Neural cell (in vitro differentiated cells): ENCODE measurements at regions not wholly inside any gene's neighbourhood (a gene's known extent, or its start where the extent isn't known, plus 50 kb on each side); places are given as distances from the start of the nearest gene placed in this dataset.

Experiments
- H2AFZ ChIP-seq: fragments of 200-600, 300-800 bp; sonication (generic), shearing (Covaris generic); 2 replicates; pipeline ENCODE4 v1.6.0; 2014; ENCODE audit warnings: low read depth, mild to moderate bottlenecking, antibody characterized with exemption, low read length, moderate library complexity
- H3F3A ChIP-seq: fragments of 200-600 bp; shearing (Covaris generic); 2 replicates; pipeline ENCODE4 v1.6.1; 2016; ENCODE audit warnings: mild to moderate bottlenecking, moderate library complexity, mixed read lengths, antibody characterized with exemption, low read length; ENCODE audit not compliant: insufficient read depth, poor library complexity, severe bottlenecking
- H3K27ac ChIP-seq: fragments of 200-600, 300-800 bp; sonication (generic), shearing (Covaris generic); 2 replicates; pipeline ENCODE4 v1.5.1; 2014; ENCODE audit warnings: mild to moderate bottlenecking, low read length, moderate library complexity
- H3K27me3 ChIP-seq: fragments of 300-800, 200-600 bp; sonication (generic), shearing (Covaris generic); 2 replicates; pipeline ENCODE4 v1.6.0; 2014; ENCODE audit warnings: mild to moderate bottlenecking, low read depth, low read length, moderate library complexity; ENCODE audit not compliant: insufficient read depth
- H3K36me3 ChIP-seq: fragments of 300-800, 200-600 bp; sonication (generic), shearing (Covaris generic); 2 replicates; pipeline ENCODE4 v1.5.1; 2014; ENCODE audit warnings: mild to moderate bottlenecking, antibody characterized with exemption, low read length, moderate library complexity; ENCODE audit not compliant: insufficient read depth
- H3K4me2 ChIP-seq: fragments of 300-800, 200-600 bp; sonication (generic), shearing (Covaris generic); 2 replicates; pipeline ENCODE4 v1.6.0; 2014; ENCODE audit warnings: mild to moderate bottlenecking, low read length
- H3K4me3 ChIP-seq: fragments of 300-800, 200-600 bp; sonication (generic), shearing (Covaris generic); 2 replicates; pipeline ENCODE4 v1.5.1; 2014; ENCODE audit warnings: mild to moderate bottlenecking, low read length, moderate library complexity
- H3K79me2 ChIP-seq: fragments of 200-600 bp; shearing (Covaris generic); replicated peaks from 2 replicates; pipeline ENCODE4 v1.6.0; 2014; ENCODE audit warnings: mild to moderate bottlenecking, low read length, moderate library complexity; ENCODE audit not compliant: insufficient read depth
- H3K9ac ChIP-seq: fragments of 300-800, 200-600 bp; sonication (generic), shearing (Covaris generic); 2 replicates; pipeline ENCODE4 v1.6.1; 2016; ENCODE audit warnings: mild to moderate bottlenecking, low read length, mixed read lengths
- H3K9me2 ChIP-seq: fragments of 200-600 bp; shearing (Covaris generic); 2 replicates; pipeline ENCODE4 v1.6.1; 2016; ENCODE audit warnings: mild to moderate bottlenecking, low read length, mixed read lengths; ENCODE audit not compliant: insufficient read depth
- H3K9me3 ChIP-seq: fragments of 200-600, 300-800 bp; sonication (generic), shearing (Covaris generic); 2 replicates; pipeline ENCODE4 v1.6.1; 2016; ENCODE audit warnings: mild to moderate bottlenecking, mixed run types, low read length, moderate library complexity, mixed read lengths
- H4K20me1 ChIP-seq: fragments of 200-600 bp; shearing (Covaris generic); 2 replicates; pipeline ENCODE4 v1.6.1; 2016; ENCODE audit warnings: mild to moderate bottlenecking, mixed run types; ENCODE audit not compliant: insufficient read depth
- CTCF ChIP-seq: fragments of 450-650 bp; IDR thresholded peaks from 2 replicates; pipeline ENCODE4 v1.5.1; 2014; ENCODE audit warnings: antibody characterized with exemption, mild to moderate bottlenecking, moderate library complexity; ENCODE audit not compliant: poor library complexity, severe bottlenecking
- EP300 ChIP-seq: fragments of 450-650 bp; conservative IDR thresholded peaks from 2 replicates; pipeline ENCODE4 v1.6.1; 2014; ENCODE audit warnings: antibody characterized with exemption, mild to moderate bottlenecking, moderate library complexity; ENCODE audit not compliant: poor library complexity, severe bottlenecking
- EZH2 ChIP-seq: fragments of 200-600, 300-800 bp; shearing (Covaris generic), sonication (generic); IDR thresholded peaks from 2 replicates; pipeline ENCODE4 v1.6.1; 2014; ENCODE audit warnings: antibody characterized with exemption, low read length, borderline replicate concordance, mild to moderate bottlenecking; ENCODE audit not compliant: insufficient read depth, poor library complexity, severe bottlenecking
- MXI1 ChIP-seq: fragments of 450-650 bp; conservative IDR thresholded peaks from 2 replicates; pipeline ENCODE4 v1.6.1; 2014; ENCODE audit warnings: antibody characterized with exemption, mild to moderate bottlenecking; ENCODE audit not compliant: poor library complexity, severe bottlenecking
- POLR2AphosphoS5 ChIP-seq: IDR thresholded peaks from 2 replicates; pipeline ENCODE4 v1.6.1; 2012
- RAD21 ChIP-seq: fragments of 450-650 bp; conservative IDR thresholded peaks from 2 replicates; pipeline ENCODE4 v1.6.1; 2014; ENCODE audit warnings: antibody characterized with exemption, mild to moderate bottlenecking, moderate library complexity
- REST ChIP-seq: IDR thresholded peaks from 2 replicates; pipeline ENCODE4 v1.6.1; 2012; ENCODE audit warnings: borderline replicate concordance
- SMC3 ChIP-seq: fragments of 450-650 bp; conservative IDR thresholded peaks from 2 replicates; pipeline ENCODE4 v1.6.1; 2014; ENCODE audit warnings: antibody characterized with exemption, mild to moderate bottlenecking, moderate library complexity; ENCODE audit not compliant: poor library complexity
- TAF1 ChIP-seq: IDR thresholded peaks from 2 replicates; pipeline ENCODE4 v1.6.1; 2012; ENCODE audit warnings: low read depth

- H3K27me3 ChIP-seq: no peaks in the 10 kb centered on the region
- TF ChIP-seq POLR2AphosphoS5: no peak
- TF ChIP-seq REST: no peak
- TF ChIP-seq SMC3: no peak
- TF ChIP-seq TAF1: no peak
- TF ChIP-seq EZH2: no peak
- no peak for TF ChIP-seq CTCF
- TF ChIP-seq MXI1: no peak
- no peak for TF ChIP-seq RAD21
- no peak for TF ChIP-seq EP300
- no peaks in the 10 kb centered on the region for H3K9me3 ChIP-seq
- no peaks in the 10 kb centered on the region for H3K9me2 ChIP-seq
- no peaks in the 10 kb centered on the region for H3K36me3 ChIP-seq
- no peak overlapping the region for H3K4me3 ChIP-seq
- H3F3A ChIP-seq: no peaks in the 10 kb centered on the region
- no peaks in the 10 kb centered on the region for H3K79me2 ChIP-seq
- H3K9ac ChIP-seq: no peak overlapping the region
- no peaks in the 10 kb centered on the region for H4K20me1 ChIP-seq
- no peak overlapping the region for H2AFZ ChIP-seq
- no peak overlapping the region for H3K27ac ChIP-seq
- no peak overlapping the region for H3K4me2 ChIP-seq
These were observed 97.8 kb upstream of the SMIM21 start for GRCh38 chr18:75525331-75525730.

- Histone ChIP-seq H3K27ac (no peak overlapping the region), H3F3A (no peaks in the 10 kb centered on the region), H3K4me2 (no peak overlapping the region), H3K9me3 (no peaks in the 10 kb centered on the region), H3K4me3 (no peak overlapping the region), H3K79me2 (no peaks in the 10 kb centered on the region), H3K36me3 (no peaks in the 10 kb centered on the region), H3K9ac (no peak overlapping the region), H2AFZ (no peak overlapping the region), H3K9me2 (no peaks in the 10 kb centered on the region), H4K20me1 (no peaks in the 10 kb centered on the region), H3K27me3 (no peaks in the 10 kb centered on the region)
- no peak for TF ChIP-seq EZH2
- no peak for TF ChIP-seq TAF1
- TF ChIP-seq SMC3: no peak
- no peak for TF ChIP-seq RAD21
- no peak for TF ChIP-seq EP300
- no peak for TF ChIP-seq MXI1
These were observed 97.3 kb upstream of the SMIM21 start for GRCh38 chr18:75524841-75525240.

- Histone ChIP-seq H3F3A (no peaks in the 10 kb centered on the region), H3K27me3 (no peaks in the 10 kb centered on the region), H3K36me3 (no peaks in the 10 kb centered on the region), H3K9me2 (no peaks in the 10 kb centered on the region), H3K9ac (no peak overlapping the region), H3K27ac (no peak overlapping the region), H3K4me2 (no peak overlapping the region), H3K9me3 (no peaks in the 10 kb centered on the region), H3K79me2 (no peaks in the 10 kb centered on the region), H2AFZ (no peak overlapping the region), H4K20me1 (no peaks in the 10 kb centered on the region), H3K4me3 (no peak overlapping the region)
- no peak for TF ChIP-seq SMC3
- no peak for TF ChIP-seq TAF1
- no peak for TF ChIP-seq REST
- TF ChIP-seq EZH2: no peak
- TF ChIP-seq RAD21: no peak
- TF ChIP-seq EP300: no peak
- TF ChIP-seq CTCF: no peak
- TF ChIP-seq POLR2AphosphoS5: no peak
These were observed 96.7 kb upstream of the SMIM21 start for GRCh38 chr18:75524181-75524580.
